ENCODE measurements at regions not wholly inside any gene's neighbourhood (a gene's known extent, or its start where the extent isn't known, plus 50 kb on each side); places are given as distances from the start of the nearest gene placed in this dataset.

- H3T11ph ChIP-seq (ENCODE audit: low read length): no peak overlapping the region
- H3K79me1 ChIP-seq (ENCODE audit: insufficient read depth, low read depth, low read length, poor library complexity, severe bottlenecking): no peaks in the 10 kb centered on the region
- H3K56ac ChIP-seq (ENCODE audit: insufficient read length, low read depth, low read length): no peak overlapping the region
- H2BK15ac ChIP-seq (ENCODE audit: low read depth, low read length): no peak overlapping the region
- H2AFZ ChIP-seq (ENCODE audit: low read length): no peak overlapping the region
- Mint-ChIP-seq H3K27ac (no peak overlapping the region), H3K4me1 (peaks cover 19 to 23% of the 10 kb centered on the region in 2 experiments), H3K4me3 (no peak overlapping the region), H3K9me3 (no peaks in the 10 kb centered on the region), H3K36me3 (ENCODE audit: insufficient read depth in 1 of 3, low read depth in 3 of 3) (no peaks in the 10 kb centered on the region), H3K27me3 (ENCODE audit: low read depth) (peaks cover 2% of the 10 kb centered on the region; the same call in 1 of the 2 replicates)
- no peak overlapping the region for H3K9ac ChIP-seq (ENCODE audit: extremely low read depth, insufficient read length, low read length)
- H2BK20ac ChIP-seq (ENCODE audit: low read depth, low read length, poor library complexity, severe bottlenecking): no peak overlapping the region
- H2BK12ac ChIP-seq (ENCODE audit: insufficient read length, low read depth, low read length): no peak overlapping the region
- H3K4me2 ChIP-seq (ENCODE audit: insufficient read depth, insufficient read length, low read length): no peak overlapping the region
- H3K27me3 ChIP-seq (ENCODE audit: insufficient read depth, low read length): no peaks in the 10 kb centered on the region
- no peaks in the 10 kb centered on the region for H3K79me2 ChIP-seq (ENCODE audit: insufficient read depth, low read length)
- no CpG with 5 or more reads among the region's 1 CpG for WGBS (ENCODE audit: extremely low coverage, insufficient read length, low lambda C conversion rate)
- no peak overlapping the region for H3K4ac ChIP-seq (ENCODE audit: low read depth, low read length)
- no peak overlapping the region for H3K14ac ChIP-seq (ENCODE audit: insufficient read depth, low read length)
- DNase-seq: no peak
- H4K8ac ChIP-seq (replicated peaks; ENCODE audit: insufficient read length, low read depth, low read length): no peak overlapping the region
- H3K23ac ChIP-seq (ENCODE audit: insufficient read length, low read depth, low read length): no peak overlapping the region
- H3K4me1 ChIP-seq (ENCODE audit: insufficient read depth, low read length): no peaks in the 10 kb centered on the region
- H4K5ac ChIP-seq (ENCODE audit: insufficient read length, low read depth, low read length): no peak overlapping the region
- no peaks in the 10 kb centered on the region for H3K9me3 ChIP-seq (ENCODE audit: control insufficient read depth, low read depth, low read length)
- no peak overlapping the region for H2AK5ac ChIP-seq (ENCODE audit: insufficient read length, low read length)
- no peaks in the 10 kb centered on the region for H3K23me2 ChIP-seq (ENCODE audit: insufficient read length, low read depth, low read length, poor library complexity, severe bottlenecking)
- H4K91ac ChIP-seq (ENCODE audit: insufficient read length, low read depth, low read length): no peak overlapping the region
- H2BK120ac ChIP-seq (ENCODE audit: low read depth, low read length, poor library complexity, severe bottlenecking): no peak overlapping the region
- H3K27ac ChIP-seq (ENCODE audit: insufficient read length, low read depth, low read length): no peak overlapping the region
- no peak overlapping the region for H3K18ac ChIP-seq (ENCODE audit: insufficient read length, low read depth, low read length)
- no peak for TF ChIP-seq CTCF (conservative IDR thresholded peaks at IDR 0.05)
- H2BK5ac ChIP-seq (ENCODE audit: insufficient read length, low read length): no peak overlapping the region
- H4K20me1 ChIP-seq (ENCODE audit: control insufficient read depth, insufficient read depth, insufficient read length): no peaks in the 10 kb centered on the region
Observed at GRCh38 chr1:214216021-214216420, 64.9 kb upstream of the SMYD2 start.

Measured in H9 (cell line).